HepG2 (cell line): ENCODE measurements at regions not wholly inside any gene's neighbourhood (a gene's known extent, or its start where the extent isn't known, plus 50 kb on each side); places are given as distances from the start of the nearest gene placed in this dataset.

ENCODE experiments used
- FOXO1 ChIP-seq: sonication (generic); formaldehyde crosslinking; IDR thresholded peaks from 2 replicates; pipeline ENCODE4 v1.4.0; 2020; ENCODE audit warnings: missing genetic modification reagents
- HCFC1 ChIP-seq: fragments of 150-350 bp; IDR thresholded peaks from 2 replicates; pipeline ENCODE4 v1.6.1; 2014; ENCODE audit warnings: low read depth, low read length
- SUZ12 ChIP-seq: fragments of 150-350 bp; IDR thresholded peaks from 2 replicates; pipeline ENCODE4 v1.6.1; 2014; ENCODE audit warnings: low read depth, low read length
- TEAD3 ChIP-seq: optimal IDR thresholded peaks from 2 replicates; pipeline ENCODE3; 2016; ENCODE audit warnings: borderline replicate concordance
- ZNF598 ChIP-seq: sonication (generic); formaldehyde crosslinking; IDR thresholded peaks from 2 replicates; pipeline ENCODE4 v1.5.1; 2020; ENCODE audit warnings: mild to moderate bottlenecking, missing genetic modification reagents, borderline replicate concordance

DNA sequence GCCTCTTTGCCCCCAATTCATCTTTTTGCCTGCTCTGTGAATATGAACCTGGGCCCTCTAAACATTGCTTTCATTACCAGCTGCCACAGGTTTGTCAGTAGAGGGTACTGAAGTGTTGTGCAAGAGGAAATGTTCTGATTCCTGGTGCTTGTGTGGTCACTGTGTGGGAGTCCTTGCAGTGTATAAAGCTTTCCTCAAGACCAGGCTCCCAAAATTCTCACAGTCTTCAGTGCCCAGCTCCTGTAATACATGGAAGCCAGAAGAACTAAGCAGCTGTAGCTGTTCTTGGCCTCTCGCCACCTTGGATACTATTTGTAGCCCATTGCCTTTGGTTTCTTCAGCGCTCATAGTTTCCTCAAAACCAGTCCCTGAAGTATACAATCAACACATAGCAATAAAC is 1046.2 kb downstream of the BRINP3 start:
- TF ChIP-seq SUZ12 (no peak), ZNF598 (CRISPR knock-in tag) (no peak), TEAD3 (CRISPR knock-in tag) (no peak), FOXO1 (no peak), HCFC1 (no peak)
